HG02840 (cell line): ENCODE measurements at regions not wholly inside any gene's neighbourhood (a gene's known extent, or its start where the extent isn't known, plus 50 kb on each side); places are given as distances from the start of the nearest gene placed in this dataset.
"Not testable (repeated sequence)": the region's sequence is repeated elsewhere in the genome, so short reads cannot be mapped to it uniquely, and the experiment has no call there.

Source experiments
- ATAC-seq: cut with Tn5 transposase; IDR thresholded peaks from one replicate; pipeline ENCODE4 v1.9.1; 2021; ENCODE audit warnings: mild to moderate bottlenecking, moderate library complexity, moderate number of reproducible peaks; ENCODE audit not compliant: unreplicated experiment, low FRiP score

DNA sequence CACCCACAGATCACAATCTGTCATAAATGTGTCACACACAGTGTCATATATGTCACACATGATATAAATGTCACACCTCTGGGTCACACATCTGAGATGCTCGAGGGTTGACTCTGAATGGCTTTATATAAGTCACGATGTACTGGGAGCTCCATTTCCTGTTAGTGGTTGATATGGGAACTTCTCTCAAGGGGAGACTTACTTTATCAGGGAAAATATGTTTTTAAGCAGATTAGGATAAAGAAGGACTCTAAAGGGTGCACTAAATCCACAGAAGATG is 83.9 kb upstream of the MEF2A start:
- no peak for ATAC-seq

DNA sequence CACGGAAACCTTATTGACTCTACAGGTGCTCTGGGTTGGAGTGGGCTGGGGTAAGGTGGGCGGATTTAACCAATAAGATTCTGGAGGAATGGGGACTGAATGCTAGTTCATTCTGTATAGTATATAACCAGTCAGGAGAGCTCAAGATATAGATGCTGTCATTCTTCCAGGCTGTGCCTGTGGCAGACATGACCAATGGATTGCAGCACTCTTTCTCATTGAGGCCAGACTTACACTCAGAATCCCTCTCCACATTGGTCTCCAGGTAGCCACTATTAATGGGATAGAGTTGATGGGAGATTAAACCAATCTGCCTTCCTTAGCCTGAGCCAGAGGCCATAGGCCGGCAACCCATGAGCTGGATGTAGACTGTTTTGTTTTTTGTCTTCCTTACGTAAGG is 82.8 kb upstream of the MEF2A start:
- no peak for ATAC-seq

DNA sequence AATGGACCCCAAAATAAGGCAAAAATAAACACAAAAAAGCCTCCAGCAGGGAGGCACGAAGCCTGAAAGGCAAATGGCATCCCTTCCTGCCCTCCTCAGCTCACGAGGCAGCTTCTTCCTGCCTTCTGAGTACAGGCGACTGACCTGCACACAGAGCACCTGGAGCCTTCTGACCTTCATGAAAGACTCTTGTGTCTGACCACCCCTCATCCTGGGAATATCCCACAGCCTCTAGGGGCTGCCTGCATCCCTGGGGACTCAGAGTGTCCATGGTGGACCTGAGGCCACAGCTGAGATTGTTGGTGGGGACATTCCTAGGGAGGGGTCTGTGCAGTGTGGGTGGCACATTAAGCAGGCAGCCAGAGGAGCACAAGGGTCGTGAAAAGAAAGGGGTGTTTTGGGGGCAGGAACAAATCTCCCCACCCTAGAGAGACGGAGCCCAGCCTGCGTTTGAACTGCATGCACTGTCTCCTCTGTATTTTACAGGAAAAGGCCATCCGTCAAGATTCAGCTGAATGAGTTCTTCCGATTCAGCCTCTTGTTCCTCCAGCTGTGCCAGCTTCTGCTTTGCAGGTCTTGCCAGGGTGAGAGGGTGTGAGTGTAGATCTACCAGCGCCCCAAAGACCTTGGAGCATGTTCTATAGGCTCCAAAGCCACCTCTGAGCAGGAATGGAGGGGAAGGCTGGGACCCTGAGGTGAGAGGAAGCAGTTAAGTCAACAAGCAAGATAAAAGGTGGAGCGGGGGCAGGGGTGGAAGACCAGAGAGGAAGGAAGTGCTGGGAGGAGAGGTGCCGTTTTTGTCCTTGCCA is 80.4 kb upstream of the MEF2A start:
- no peak for ATAC-seq

DNA sequence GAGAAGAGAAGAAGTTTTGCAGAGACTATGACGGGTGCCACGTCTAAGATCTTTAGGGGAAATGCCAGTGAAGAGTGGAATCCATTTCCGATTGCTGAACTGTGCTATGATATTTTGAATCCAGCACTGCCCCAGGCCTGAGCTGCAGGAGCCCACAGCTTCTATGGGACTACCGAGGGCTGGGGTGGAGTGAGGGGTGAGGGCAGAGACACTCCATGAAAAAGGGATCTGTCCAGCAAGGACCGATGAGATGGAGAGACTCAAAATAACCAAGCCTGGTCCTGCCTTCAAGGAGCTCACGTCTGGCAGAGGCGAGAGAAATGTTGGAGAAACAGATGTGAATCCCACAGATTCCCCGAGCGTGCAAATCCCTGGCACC is 79.8 kb upstream of the MEF2A start:
- no peak for ATAC-seq

DNA sequence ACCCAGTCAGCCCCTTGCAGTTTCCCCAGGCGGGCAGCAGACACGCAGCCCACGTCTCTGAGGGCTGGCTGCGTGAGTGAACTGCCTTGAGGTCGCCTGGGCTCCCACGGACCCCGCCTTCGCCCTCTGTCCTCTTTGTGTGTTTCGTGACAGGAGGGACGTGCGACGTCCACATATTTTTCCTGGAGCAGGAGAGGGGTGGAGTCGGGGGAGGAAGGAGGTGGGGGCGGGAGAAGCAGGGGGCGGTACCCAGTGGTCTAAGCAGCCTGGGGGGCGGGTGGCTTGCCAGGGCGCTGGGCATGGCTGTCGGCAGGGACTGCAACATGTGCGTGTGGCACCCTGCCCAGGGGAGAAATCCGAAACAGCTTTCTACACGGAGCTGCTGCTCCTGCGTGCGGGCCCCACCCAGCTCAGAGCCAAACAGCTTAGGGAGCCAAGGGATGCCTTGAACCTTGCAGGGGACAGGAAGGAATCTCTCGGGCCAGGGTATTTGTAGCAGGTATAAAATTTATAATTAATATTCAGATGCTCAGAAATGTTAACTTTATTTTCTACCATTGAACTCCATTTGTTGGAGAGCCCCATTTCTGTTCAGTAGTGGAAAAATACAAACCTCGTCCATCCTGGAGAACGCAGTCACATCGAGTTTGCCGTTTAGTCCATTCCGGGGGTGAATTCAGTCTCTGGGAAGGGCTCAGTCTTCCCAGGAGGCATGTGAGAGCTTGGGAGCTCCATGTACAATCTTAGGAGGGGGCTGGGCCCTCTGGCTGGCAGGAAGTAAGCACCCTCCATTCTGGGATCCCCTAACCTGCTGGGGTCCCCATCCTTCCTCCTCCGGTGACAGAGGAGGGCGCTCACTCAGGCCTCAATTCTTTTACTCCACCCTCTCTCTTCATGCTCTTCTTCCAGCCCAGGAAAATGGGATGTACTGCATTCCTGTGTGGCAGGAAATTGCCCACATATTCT is 79.1 kb upstream of the MEF2A start:
- no peak for ATAC-seq

DNA sequence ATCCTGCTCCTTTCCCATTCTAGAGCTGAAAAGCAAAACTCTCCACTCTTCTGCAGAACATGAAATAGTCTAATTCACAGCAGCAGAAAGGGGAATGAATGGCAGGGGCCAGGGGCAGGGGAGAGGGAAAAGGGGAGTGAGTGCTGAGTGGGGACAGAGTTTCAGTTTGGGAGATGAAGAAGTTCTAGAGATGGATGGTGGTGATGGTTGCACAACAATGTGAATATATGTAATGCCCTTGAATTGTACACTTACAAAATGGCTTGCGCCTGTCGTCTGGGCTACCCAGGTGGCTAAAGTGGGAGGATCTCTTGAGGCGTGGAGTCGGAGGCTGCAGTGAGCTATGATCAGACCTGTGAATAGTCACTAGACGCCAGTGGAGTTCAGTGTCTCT is 78.5 kb upstream of the MEF2A start:
- ATAC-seq = no peak

DNA sequence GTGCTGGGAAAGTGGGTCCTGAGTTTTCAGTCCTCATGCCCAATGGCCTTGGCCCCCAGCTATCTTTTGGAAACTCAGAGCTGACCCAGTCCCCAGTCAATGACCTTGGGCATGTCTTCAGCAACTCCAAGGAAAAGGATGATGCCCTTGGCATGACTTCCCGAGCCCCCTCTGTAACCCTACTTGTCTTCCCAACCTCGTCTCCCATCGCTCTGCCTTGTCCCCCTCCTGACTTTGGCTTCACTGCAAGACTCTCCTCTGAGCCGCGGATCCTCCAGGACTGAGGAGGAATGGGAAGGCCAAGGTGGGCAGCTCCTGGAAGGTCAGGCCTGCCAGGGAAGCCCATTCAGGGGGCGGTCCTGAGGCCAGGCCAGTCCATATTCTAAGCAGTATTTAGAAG is 73.5 kb upstream of the MEF2A start:
- no peak for ATAC-seq

DNA sequence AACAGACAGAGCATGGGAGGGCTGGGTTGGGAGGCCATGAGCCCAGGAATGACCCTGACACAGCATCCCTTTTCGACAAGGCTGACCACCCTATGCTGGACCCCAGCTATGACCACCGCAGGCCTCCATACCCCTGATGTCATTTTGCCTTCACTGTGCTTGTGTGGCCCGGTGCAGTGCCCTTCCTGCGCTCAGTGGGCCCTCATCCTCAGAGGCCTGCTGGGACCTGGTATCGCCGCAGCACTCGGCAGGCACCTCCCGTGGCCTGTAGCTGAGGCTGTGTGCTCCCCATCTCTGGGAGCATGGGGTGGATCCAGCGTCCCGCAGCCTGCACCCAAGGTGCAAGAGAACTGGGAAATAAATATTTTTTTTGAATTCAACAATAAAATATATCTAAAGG is 73.1 kb upstream of the MEF2A start:
- no peak for ATAC-seq

DNA sequence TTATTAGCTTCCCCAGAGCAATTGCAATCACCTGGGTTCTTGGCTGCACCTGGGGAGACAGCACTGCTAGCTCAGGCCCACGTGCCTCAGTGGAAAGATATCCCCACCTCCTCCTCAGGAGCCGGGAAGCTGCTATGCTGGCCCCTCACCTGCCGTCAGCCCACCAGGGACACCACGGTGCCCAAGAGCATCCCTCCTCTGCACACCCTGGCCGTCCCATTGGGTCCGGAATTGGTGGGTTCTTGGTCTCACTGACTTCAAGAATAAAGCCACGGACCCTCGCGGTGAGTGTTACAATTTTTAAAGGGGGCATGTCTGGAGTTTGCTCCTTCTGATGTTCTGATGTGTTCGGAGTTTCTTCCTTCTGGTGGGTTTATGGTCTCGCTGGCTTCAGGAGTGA is 72.3 kb upstream of the MEF2A start:
- no peak for ATAC-seq

DNA sequence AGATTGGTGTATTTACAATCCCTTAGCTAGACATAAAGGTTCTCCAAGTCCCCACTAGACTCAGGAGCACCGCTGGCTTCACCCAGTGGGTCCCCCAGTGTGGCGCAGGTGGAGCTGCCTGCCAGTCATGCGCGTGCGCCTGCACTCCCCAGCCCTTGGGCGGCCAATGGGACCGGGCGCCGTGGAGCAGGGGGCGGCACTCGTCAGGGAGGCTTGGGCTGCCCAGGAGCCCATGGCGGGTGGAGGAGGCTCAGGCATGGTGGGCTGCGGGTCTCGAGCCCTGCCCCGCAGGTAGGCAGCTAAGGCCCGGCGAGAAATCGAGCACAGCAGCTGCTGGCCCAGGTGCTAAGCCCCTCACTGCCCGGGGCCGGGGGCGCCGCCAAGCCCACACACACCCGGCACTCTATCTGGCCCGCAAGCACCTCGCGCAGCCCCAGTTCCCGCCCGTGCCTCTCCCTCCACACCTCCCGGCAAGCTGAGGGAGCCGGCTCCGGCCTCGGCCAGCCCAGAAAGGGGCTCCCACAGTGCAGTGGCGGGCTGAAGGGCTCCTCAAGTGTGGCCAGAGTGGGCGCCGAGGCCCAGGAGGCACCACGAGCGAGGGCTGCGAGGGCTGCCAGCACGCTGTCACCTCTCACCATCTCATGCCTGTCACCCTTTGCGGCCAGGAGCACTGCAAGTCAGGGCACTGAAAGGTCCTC is 71.1 kb upstream of the MEF2A start:
- ATAC-seq = not testable (repeated sequence)

DNA sequence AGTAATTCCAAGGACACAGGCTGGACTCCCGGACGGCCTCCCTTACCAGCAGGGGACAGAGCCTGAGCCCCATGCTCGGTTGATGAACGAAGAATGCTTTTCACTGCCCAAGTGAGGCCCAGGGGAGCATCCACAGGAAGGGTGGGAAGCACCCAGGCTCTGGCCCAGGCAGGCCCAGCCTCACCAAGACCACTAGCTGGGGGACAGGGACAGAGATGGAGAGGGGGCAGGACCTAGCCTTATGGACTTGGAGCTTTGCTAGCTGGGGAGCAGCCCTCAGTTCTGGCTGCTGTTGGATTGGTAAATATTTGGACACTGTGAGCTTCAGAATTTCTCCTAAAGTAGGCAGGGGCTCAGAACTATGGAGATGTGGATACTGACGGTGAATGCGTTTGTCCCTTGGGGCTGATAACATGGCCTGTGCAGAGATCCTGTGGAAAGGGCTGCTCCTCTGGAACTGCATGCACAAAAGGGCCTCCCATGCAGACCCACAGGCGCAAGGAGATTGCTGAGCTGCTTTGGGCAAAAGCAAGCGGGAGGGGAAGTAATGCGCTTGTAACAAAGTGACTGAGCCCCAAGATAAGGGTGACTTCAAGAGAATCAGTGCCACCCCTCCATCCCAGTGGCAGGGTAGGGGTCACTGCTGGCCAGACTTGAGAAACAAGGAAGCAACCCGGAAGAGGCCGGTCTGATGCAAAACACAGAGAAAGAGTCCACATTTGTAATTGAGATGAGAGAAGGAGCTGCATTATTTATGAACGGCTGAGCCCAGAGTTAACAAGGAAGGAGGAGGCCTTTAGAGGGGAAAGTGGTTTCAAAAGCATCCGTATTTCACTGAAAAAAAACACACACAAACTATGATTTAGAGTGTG is 70.1 kb upstream of the MEF2A start:
- no peak for ATAC-seq

DNA sequence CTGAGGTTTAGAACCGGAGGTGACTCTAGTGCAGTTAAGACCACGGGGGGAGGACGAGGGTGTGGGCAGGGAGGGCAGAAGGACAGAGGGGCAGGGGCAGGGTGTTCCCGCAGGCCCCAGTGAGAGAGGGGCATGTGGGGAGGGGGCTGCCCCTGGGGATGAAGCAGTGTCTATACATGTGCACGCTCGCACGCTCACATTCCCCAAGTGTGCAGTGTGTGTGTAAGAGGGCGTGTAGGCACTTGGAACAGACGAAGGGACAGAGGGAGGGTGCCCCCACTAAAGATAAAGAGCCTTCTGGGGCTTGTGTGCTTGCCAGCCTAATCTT is 69.5 kb upstream of the MEF2A start:
- no peak for ATAC-seq

DNA sequence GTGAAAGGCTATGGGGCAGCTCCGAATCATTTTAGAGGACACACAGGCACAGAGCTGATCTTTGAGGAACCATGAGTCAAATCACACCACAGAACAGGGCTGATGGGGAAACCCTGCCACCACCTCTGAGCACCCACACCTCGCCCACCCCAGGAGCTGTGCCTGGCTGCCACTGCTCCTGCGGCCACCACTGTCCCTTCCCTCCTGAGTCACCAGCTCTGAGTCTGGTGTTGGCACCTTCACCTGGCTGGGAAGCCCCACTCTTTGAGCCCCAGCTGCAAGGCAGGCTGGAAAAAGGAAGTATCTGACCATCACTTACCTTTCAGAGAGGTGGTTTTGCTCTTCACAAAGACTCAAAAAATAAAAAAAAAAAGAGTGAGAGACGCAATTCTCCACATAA is 63.6 kb upstream of the MEF2A start:
- peak; percentile 41 for ATAC-seq

DNA sequence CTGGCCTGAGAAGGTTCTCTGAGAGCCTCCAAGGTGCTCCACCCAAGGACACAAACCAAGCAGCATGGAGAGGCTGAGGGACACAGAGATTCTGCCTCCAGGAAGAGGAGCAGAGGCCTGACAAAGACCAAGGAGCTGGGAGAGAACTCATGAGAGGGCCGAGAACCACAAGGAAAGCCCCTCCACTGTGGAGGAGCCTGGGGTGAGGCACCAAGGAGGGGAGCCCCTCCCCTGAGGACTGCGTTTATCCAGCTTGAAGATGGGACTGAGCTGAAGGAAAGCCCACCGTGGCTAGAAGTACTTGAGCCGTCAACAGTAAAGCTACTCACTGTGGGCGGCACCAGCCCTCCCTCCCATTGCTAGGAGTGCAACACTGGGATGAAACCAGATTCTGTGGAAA is 63.1 kb upstream of the MEF2A start:
- peak; percentile 4 for ATAC-seq

DNA sequence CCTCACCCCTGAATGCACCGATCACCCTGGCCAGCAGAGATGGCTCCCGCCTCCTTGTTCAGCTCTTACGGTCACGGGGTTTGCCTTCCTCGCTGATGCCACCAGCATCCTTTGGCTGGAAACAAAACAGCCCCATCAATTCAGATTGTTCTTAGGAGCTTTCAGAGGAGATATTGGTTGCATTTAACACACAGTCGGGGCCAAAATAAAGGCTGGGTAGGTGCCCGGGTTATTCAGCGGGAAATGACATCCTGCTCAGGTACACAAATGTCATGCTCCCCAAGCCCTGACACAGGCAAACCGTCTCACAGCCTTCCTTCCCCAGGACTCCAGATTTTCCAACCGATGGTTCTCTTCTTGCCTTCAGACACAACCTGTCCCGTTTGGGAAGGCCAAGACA is 62.4 kb upstream of the MEF2A start:
- no peak for ATAC-seq

DNA sequence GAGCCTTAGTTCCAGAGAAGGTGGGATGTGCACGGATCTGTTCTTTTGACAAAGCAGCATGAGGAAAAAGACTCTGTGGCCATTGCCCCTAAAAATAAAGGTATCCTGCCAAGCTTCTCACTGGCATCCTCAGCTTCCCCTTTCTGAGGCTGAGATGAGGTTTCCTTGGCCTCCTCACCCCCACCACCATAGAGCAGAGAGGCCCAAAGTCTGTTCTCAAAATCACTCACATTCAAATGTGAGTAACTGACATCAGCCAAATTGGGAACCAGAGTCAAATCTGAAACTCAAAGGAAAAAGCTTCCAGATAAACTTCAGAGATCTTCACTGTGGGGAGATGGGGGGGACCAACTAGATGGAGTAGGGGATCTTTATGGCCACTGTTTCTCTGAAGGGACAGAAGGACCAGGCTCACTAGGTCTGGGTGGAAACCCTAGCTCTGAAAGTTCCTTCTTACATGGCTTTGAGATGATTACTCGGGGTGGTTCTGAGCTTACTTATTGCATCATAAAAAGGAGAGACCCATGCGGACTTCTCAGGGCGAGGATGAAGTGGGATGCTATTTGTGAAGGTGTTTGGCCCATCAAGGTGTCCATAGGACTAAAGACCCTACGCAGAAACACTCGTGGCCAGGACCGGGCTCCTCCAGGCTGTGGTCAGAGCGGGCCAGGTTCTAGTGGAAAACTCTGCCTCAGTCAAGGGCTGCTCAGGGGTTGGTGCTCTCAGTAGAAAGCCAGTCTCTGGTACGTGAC is 61.5 kb upstream of the MEF2A start:
- ATAC-seq = peak; percentile 30

DNA sequence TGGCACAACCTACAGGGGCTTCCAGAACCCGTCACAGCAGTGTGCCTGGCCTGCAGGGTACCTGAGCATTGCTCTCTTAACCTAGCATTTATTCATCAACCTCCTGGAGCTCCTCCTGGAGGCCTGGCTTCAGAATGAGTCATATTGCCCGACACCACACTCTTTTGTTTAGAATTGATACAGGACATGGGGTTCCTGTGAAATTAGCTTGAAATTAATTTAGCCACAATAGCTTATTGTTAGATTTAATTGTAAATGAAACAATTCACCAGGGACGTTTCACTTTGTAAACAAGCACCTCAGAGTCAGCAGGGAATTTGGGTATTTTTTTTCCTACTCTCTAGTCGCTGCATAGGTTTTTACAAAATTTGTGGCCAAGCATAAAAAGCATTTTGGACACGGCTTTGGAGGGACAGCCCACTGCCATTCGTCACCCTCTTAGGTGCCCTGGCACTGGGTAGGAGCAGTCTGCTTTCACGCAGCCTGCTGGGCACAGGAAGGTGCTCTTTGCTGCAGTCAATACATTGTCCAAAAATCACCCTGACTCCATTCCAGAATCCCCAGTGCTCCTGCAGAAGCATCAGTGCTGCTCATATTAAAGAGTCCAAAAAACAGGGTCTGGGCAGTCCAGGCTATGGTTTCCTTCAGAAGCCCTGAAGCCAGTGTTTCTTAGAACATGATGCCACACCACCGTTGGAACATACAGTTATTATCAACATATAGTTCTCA is 60.8 kb upstream of the MEF2A start:
- peak; percentile 28 for ATAC-seq

DNA sequence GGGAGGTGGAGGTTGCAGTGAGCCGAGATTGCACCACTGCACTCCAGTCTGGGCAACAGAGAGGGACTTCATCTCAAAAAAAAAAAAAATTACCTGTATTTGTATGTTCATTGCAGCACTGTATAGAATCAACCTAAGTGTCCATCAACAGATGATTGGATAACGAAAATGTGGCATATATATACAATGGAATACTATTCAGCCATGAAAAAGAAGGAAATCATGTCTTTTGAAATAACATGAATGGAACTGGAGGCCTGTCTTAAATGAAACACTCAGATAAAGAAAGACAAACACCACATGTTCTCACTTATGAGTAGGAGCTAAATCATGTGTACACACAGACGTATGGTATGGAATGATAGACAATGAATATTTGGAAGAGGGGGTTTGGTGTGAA is 59.4 kb upstream of the MEF2A start:
- no peak for ATAC-seq

DNA sequence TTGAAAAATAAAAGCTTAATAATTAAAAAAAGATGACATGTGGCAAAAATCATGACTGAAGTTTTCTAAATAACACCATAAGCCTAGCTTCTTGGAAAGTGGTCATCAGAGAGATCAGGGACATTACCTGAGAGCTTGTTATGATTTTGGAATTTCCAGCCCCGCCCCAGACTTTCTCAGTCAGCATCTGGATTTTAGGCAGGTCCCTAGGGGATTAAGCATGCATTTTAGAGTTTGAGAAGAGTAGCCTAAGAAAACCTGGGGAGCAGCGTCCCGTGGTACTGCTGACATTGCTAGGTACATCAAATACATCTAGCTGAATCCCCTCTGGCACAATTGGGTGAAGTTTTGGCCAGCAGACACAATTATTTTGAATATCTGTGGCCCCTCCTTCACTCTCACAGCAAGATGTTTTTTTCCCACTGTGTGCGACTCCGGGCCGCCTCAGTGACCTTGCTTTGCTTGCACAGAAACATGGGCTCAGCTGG is 58.7 kb upstream of the MEF2A start:
- no peak for ATAC-seq
